NCI-H1048 (cell line): ENCODE measurements at regions not wholly inside any gene's neighbourhood (a gene's known extent, or its start where the extent isn't known, plus 50 kb on each side); places are given as distances from the start of the nearest gene placed in this dataset.
"Not testable (repeated sequence)": the region's sequence is repeated elsewhere in the genome, so short reads cannot be mapped to it uniquely, and the experiment has no call there.

Experiments used
- DNase-seq: peaks from one replicate; lab custom pipeline; 2025; lab: John Stamatoyannopoulos, UW

DNA sequence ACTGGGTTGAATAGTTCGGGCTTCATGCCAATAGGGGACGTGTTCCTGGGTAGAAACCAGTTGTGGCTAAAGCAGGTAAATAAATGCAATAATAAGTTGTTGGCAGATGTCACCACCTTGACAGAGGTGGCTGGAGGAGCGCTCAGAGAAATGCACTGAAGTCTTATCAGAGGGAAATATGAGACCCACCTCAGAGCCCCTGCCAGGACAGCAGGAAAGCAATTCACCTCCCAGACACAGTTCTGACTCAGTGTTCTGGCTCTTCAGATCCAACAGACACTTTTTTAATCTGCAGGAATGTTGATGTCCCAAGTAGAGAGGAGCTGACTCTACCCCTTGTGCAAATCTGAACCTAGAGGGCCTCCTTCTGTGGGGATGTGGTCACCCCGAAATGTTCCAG, 687.1 kb upstream of the FBXO33 start:
- no peak for DNase-seq

DNA sequence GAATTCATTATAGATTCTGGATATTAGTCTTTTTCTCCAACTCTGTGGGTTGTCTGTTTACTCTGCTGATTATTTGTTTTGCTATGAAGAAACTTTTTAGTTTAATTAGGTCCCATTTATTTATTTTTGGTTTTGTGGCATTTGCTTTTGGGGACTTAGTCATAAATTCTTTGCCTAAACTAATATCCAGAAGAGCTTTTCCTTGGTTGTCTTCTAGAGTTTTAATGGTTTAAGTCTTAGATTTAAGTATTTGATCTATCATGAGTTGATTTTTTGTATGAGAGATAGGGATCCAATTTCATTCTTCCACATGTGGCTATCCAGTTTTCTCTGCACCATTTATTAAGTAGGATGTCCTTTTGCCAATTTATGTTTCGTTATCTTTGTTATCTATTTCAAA, 683.4 kb upstream of the FBXO33 start:
- no peak for DNase-seq

DNA sequence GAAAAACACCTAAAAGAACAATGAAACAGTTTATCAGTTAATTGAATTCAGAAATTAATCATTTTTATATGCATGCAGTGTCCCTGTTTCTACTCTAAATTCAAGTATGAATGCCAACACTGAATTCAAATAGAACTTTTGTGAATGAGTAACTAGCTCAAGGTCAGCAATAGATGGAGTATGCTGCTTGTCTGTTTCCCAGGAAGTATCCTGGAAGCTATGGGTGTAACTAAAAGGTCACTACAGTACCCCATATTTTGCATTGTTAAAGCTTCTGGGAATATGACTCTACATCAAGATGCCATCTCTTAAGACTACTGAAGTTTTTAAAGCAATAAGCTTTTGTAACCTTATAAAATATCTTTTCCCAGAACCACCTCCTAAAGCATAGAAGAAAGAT, 681.4 kb upstream of the FBXO33 start:
- DNase-seq, result no peak

- DNase-seq, result no peak
Measured at GRCh38 chr14:40100544-40101196, 668.4 kb upstream of the FBXO33 start.

GRCh38 chr14:40099316-40099715, 667.1 kb upstream of the FBXO33 start:
- DNase-seq, result no peak

GRCh38 chr14:40098468-40098867, 666.2 kb upstream of the FBXO33 start:
- DNase-seq, result no peak

GRCh38 chr14:40096968-40097367, 664.7 kb upstream of the FBXO33 start:
- DNase-seq, result no peak

DNA sequence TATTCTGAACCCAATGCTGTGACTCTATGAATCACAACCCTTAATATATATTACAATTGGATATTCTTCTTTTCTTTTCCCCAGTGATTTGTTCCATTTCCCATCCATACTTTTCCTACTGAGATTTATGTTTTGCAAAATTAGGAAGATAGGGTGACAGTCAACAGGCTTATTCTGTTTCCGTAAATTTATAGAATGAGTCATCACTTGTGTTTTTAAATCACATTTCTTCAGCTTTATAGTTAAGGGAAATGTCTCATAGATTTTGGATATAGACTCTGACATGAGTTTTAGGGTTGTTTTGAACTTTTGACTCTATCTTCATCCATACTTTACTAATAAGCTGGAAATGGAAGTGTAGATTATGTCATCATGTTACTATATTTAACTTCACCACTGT, 661.6 kb upstream of the FBXO33 start:
- no peak for DNase-seq

DNA sequence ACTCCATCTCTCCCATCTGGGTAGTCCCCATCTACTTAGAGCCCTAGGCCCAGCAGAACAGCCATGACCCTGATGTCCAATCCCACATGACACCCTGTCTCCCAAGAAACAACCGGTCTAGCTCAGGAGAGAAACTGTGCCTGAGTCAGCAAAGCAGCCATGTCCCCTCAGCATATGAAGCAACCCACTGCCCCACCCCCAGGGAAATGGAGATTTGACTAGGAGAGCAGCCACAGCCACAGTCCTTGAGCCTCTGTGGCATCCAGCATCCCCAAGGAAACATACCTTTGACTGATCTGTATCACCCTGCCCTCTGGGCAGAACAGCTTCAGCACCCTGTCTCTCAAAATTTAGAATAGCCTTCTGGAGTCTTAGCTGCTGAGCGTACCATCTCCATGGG, 641.9 kb upstream of the FBXO33 start:
- DNase-seq, result no peak

DNA sequence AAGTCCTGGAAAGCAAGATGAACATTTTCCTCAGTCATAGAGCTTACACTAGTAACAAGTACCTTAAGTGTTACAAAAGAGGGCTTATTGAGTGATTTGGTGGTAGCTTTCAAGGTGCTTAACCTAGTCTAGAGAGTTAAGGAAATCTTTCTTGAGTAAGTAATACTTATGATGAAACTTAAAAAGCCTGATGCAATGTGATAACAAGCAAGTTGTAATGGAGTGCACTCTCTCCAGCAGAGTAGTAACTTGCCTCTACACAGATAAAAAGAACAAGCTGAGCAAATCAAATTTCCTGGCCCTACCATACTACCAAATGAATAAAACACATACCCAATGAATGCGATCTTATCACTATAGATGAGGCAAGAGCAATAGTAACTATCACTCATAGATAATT, 639.9 kb upstream of the FBXO33 start:
- no peak for DNase-seq

DNA sequence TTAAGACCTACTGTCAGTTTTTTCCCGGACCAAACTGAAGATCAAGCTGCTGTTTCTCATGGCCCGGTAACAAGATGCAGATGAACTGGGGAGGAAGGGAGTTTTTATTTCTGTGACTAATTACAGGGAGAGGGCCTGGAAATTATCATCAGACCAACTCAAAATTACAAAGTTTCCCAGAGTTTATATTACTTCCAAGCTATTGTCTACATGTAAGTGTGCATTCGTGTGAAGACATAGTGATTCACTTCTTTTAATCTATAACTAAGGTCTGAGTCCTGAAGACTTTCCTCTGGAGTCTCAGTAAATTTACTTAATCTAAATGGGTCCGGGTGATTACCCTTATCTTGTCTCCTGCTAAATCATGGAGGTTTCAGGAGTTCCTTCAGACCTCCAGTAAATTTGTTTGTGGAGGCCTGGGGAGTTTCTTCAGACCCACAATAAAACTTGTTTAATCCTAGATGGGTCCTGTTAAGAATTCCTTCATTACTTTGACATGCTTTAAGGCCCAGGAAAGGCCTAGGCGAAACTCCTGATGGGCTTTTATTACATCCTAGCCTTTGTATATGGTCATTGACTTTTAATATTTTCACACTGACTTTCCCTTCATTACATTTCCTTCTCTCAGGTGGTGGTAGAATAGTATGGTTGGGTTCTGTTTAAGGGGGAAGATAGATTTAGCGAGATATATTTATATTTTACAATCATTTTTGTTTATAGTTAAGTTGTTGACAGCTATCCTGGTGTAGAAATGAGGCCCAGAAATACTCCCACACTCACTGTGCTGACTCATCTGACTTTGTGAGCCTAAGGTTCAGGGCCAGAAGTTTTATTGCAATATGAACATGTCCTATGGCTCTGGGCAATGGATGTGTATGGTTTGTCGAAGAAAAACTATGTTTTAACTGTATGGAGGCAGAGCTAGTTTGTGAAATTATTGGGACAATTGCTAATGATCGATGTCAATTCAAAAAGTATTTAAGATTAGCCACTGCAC, 627.0 kb upstream of the FBXO33 start:
- no peak for DNase-seq

- DNase-seq, result no peak
Measured at GRCh38 chr14:40053416-40053815, 621.2 kb upstream of the FBXO33 start.

DNA sequence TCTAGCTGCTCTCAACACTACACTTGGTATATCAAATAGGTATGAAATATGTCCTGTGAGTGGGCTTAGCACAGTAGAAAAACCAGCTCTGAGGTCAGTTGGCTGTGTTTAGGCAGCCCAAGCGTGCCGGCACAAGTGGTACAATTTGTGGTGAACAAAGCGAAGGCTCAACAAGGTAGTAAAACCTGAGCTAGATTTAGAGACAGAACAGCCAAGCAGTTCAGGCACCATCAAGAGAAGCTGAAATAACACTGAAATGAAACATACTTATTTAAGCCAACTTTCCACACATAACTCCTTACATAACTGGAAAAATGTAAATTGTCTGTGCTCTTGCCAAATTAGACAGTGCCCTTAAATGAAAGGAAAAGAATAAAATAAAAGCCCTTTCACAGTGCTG, 596.8 kb upstream of the FBXO33 start:
- DNase-seq, result no peak

GRCh38 chr14:40025101-40025500, 592.9 kb upstream of the FBXO33 start:
- no peak for DNase-seq

DNA sequence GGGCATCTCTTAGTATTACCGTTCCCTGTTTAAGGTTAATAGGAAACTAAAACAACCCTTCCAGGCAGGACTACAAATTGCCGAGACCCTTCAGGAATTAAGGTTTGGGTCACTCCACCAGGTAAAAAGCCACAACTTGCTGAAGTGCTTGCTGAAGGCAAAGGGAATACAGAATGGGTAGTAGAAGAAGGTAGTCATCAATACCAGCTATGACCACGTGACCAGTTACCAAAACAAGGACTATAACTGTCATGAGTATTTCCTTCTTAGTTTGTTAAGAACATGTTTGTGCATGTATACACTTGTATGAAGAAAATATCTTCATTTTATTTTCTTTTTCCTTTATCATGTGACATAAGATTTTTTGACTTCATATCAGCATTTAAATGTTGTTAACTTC, 578.7 kb upstream of the FBXO33 start:
- DNase-seq, result no peak

GRCh38 chr14:40009771-40010170, 577.5 kb upstream of the FBXO33 start:
- no peak for DNase-seq

DNA sequence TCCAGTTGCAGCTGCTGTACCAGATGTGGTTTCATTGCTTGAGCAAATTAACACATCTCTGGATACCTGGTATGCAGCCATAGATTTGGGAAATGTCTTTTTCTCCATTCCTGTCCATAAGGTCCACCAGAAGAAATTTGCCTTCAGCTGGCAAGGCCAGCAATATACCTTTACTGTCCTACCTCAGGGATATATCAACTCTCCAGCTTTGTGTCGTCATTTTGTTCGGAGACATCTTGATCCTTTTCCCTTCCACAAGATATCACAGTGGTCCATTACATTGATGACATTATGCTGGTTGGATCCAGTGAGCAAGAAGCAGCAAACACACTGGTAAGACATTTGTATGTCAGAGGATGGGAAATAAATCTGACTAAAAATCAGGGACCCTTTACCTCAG, 576.1 kb upstream of the FBXO33 start:
- not testable (repeated sequence) for DNase-seq

DNA sequence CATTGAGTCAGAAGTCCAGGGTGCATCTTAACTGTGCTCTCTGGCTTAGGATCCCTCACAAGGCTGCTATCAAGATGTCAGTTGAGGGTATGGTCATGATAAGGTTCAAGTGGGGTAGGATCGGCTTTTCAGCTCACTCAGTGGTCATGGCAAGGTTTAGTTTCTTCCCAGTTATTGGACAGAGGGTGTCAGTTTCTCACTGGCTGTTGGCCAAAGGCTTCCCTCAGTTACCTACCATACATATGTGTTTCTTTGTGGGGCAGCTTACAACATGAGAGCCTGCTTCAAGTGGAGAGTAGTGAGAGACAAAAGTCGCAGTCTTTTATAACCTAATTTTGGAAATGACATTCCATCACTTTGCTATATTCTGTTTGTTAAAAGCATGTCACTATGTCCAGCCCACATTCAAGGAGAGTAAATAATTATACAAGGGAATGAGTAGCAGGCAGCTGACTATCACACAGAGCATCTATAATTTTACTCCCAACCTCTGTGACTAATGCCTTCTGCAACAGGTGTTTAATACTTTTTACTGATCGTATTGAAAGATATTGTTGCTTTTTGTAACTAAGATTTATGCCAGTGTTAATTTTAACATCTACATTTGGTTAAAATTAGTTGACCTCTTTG, 572.8 kb upstream of the FBXO33 start:
- no peak for DNase-seq

DNA sequence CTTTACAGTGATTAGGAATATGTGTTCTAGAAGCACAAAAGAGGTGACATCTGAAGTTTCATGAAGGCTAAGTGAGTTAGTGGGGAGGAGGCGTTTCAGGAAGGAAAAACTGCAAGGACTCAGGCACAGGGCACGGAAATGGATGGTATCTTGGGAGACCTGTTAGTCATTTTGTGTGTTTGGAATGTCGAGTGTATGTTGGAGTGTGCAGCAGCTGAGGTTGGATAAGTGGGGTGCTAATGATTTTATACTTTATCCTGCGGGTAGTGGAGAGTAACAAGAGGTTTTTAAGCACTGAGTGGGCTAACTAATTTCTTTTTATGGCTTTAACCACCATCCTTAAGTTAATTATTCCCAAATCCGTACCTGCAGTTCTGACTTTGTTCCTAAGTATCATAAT, 571.5 kb upstream of the FBXO33 start:
- no peak for DNase-seq

GRCh38 chr14:39998854-39999253, 566.6 kb upstream of the FBXO33 start:
- DNase-seq, result no peak

DNA sequence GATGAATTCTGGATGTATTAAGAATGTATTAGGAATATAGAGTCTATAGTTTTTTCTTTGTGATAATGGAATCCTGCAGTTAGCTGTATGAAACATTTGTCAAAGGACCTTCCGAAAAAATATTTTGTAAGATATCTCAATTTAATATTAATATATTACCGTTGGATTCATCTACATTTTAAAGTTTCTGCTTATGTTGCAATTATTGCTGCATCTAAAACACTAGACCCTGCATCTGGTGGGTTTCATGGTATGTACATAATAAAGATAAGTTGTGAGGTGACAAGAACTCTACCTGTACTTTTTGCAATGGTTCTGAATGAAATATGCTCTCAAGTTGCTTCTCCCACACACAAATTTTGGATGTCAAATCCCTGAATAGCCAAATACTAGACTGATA, 565.9 kb upstream of the FBXO33 start:
- DNase-seq, result no peak

- DNase-seq, result no peak
Measured at GRCh38 chr14:39991041-39991440, 558.8 kb upstream of the FBXO33 start.

DNA sequence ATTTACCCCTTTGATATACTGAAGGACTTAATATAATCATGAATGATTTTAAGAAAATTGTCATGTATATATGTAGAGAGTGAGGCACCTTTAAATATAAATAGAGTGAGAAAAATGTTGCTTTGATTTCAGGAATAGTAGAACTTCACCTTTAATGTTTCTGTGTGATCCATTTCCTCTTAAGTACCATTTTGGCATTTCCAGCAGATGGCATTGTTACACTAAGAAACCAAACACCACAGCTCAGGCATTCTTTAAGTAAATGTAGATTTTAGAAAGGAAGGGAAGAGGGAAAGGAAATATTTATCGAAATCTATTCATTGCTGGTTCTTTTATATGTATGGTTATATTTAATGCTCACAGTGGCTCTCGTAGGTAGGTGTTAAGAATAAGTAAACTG, 556.7 kb upstream of the FBXO33 start:
- DNase-seq, result no peak
